ENCODE measurements at regions not wholly inside any gene's neighbourhood (a gene's known extent, or its start where the extent isn't known, plus 50 kb on each side); places are given as distances from the start of the nearest gene placed in this dataset.

- no peak for DNase-seq
- no peaks in the 10 kb centered on the region for H3K9me2 ChIP-seq
- H3F3A ChIP-seq (replicated peaks; ENCODE audit: insufficient read depth), result no peaks in the 10 kb centered on the region
- no peaks in the 10 kb centered on the region for H3K9me3 ChIP-seq
- no peak overlapping the region for H3K4me3 ChIP-seq (ENCODE audit: low read depth in 2 of 2, low read length in 1 of 2)
- TF ChIP-seq TCF12 (IDR thresholded peaks at IDR 0.05) (no peak), ELF1 (IDR thresholded peaks at IDR 0.05) (no peak), CTCF (IDR thresholded peaks at IDR 0.05) (no peak), RAD21 (IDR thresholded peaks at IDR 0.05; ENCODE audit: low read length) (no peak), GATA2 (CRISPR knock-in tag; IDR thresholded peaks at IDR 0.05) (no peak), MAX (IDR thresholded peaks at IDR 0.05; ENCODE audit: low read depth) (no peak), RFX5 (IDR thresholded peaks at IDR 0.05; ENCODE audit: low read length) (no peak), JUND (IDR thresholded peaks at IDR 0.05) (no peak), RXRA (IDR thresholded peaks at IDR 0.05; ENCODE audit: borderline replicate concordance, low read depth) (no peak), FOXJ3 (CRISPR knock-in tag; IDR thresholded peaks at IDR 0.05) (no peak), REST (IDR thresholded peaks at IDR 0.05; ENCODE audit: low read depth, low read length) (no peak), CHD2 (IDR thresholded peaks at IDR 0.05; ENCODE audit: low read length, partially characterized antibody) (no peak), EZH2phosphoT487 (IDR thresholded peaks at IDR 0.05; ENCODE audit: borderline replicate concordance, low read depth) (no peak), EP300 (IDR thresholded peaks at IDR 0.05; ENCODE audit: borderline replicate concordance in 1 of 2, low read depth in 1 of 2, low read length in 1 of 2) (no peak)
- no peaks in the 10 kb centered on the region for H3K36me3 ChIP-seq (replicated peaks in 1 of 2; ENCODE audit: control insufficient read depth in 1 of 2, insufficient read depth in 2 of 2, low read length in 1 of 2)
- no peaks in the 10 kb centered on the region for H3K27me3 ChIP-seq (ENCODE audit: insufficient read depth)
- no peak overlapping the region for H2AFZ ChIP-seq (ENCODE audit: low read depth)
- no peaks in the 10 kb centered on the region for H4K20me1 ChIP-seq (ENCODE audit: insufficient read depth)
- WGBS (ENCODE audit: low lambda C conversion rate), result 36% methylated on average over 4 of the region's 7 CpGs
- H3K4me1 ChIP-seq (ENCODE audit: control insufficient read depth in 1 of 2, insufficient read depth in 2 of 2, low read depth in 1 of 2, low read length in 1 of 2), result peaks cover 0 to 35% of the 10 kb centered on the region in 2 experiments; a peak in 1 of 4 replicates
- ChIA-PET CTCF (no interaction called here), POLR2A (no interaction called here)
- H3K79me2 ChIP-seq (ENCODE audit: insufficient read depth), result no peaks in the 10 kb centered on the region
- H3K27ac ChIP-seq (ENCODE audit: low read depth in 2 of 2, low read length in 1 of 2), result no peak overlapping the region
- no peak overlapping the region for H3K9ac ChIP-seq
- H3K4me2 ChIP-seq, result no peak overlapping the region
Observed at GRCh38 chr9:89774858-89775370, 170.1 kb downstream of the GADD45G start.

Measured in SK-N-SH (cell line).